ENCODE measurements at regions not wholly inside any gene's neighbourhood (a gene's known extent, or its start where the extent isn't known, plus 50 kb on each side); places are given as distances from the start of the nearest gene placed in this dataset.

DNA sequence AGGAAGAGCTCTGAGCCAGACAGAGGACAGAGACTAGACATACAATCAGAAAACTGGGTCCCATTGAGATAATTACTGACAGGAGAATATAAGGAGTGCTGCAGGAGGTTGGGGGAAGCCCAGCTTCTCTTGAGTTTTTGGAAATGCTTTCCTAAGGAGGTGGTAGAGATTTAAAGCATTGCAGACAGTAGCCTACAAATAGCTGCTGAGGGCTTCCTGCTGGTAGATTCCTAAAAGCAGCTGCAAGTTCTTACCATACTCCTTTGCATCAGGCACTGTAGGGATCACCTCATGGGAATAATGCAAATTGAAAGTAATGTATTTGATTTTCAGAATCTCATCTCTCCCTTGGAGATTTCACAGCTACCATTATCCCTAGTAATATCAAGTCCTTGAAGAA, 902.6 kb upstream of the GCFC2 start:
- no peak for DNase-seq
- Histone ChIP-seq H3K9me3 (ENCODE audit: insufficient read depth, low read length, severe bottlenecking) (no peaks in the 10 kb centered on the region), H3K27me3 (ENCODE audit: insufficient read depth, low read length, poor library complexity) (no peaks in the 10 kb centered on the region), H3K4me3 (ENCODE audit: low read depth in 1 of 2, low read length in 2 of 2) (no peak overlapping the region), H3K4me2 (ENCODE audit: insufficient read depth, low read length) (no peak overlapping the region), H3K4me1 (ENCODE audit: insufficient read depth, low read length) (no peaks in the 10 kb centered on the region), H3K9ac (ENCODE audit: low read depth, low read length) (no peak overlapping the region), H3K36me3 (ENCODE audit: insufficient read depth, low read length) (no peaks in the 10 kb centered on the region), H4K20me1 (ENCODE audit: insufficient read depth, low read length) (no peaks in the 10 kb centered on the region), H3K79me2 (ENCODE audit: insufficient read depth, low read length) (no peaks in the 10 kb centered on the region), H3K27ac (ENCODE audit: low read length) (no peak overlapping the region), H2AFZ (ENCODE audit: low read depth, low read length) (no peak overlapping the region)
- TF ChIP-seq, protein P1, sequence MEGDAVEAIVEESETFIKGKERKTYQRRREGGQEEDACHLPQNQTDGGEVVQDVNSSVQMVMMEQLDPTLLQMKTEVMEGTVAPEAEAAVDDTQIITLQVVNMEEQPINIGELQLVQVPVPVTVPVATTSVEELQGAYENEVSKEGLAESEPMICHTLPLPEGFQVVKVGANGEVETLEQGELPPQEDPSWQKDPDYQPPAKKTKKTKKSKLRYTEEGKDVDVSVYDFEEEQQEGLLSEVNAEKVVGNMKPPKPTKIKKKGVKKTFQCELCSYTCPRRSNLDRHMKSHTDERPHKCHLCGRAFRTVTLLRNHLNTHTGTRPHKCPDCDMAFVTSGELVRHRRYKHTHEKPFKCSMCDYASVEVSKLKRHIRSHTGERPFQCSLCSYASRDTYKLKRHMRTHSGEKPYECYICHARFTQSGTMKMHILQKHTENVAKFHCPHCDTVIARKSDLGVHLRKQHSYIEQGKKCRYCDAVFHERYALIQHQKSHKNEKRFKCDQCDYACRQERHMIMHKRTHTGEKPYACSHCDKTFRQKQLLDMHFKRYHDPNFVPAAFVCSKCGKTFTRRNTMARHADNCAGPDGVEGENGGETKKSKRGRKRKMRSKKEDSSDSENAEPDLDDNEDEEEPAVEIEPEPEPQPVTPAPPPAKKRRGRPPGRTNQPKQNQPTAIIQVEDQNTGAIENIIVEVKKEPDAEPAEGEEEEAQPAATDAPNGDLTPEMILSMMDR (IDR thresholded peaks at IDR 0.05; ENCODE audit: borderline replicate concordance, extremely low read depth, low read length, poor library complexity, severe bottlenecking): no peak
- no peak for TF ChIP-seq EZH2 (IDR thresholded peaks at IDR 0.05; ENCODE audit: borderline replicate concordance, low read depth, low read length, severe bottlenecking)
- ATAC-seq (ENCODE audit: insufficient read depth, low read depth): no peak

DNA sequence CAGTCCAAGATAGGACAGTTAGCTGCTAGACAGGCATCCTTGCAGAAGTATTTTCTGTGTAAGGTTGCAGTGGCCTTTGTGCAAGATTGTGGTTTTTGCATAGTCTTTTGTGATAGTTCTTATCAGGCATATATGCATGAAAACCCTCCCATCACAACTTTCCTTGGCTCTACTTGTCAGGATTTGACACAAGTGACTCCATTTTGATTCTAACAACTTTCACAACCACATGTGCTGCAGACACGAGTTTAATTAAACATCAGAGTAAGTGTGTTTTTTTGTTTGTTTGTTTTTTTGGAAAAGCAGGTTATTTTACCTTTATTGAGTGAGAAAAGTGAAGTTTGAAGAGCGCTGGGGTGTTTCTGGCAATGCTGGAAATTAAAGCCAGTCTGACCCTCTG, 902.0 kb upstream of the GCFC2 start:
- Histone ChIP-seq H3K9ac (ENCODE audit: low read depth, low read length) (no peak overlapping the region), H3K27me3 (ENCODE audit: insufficient read depth, low read length, poor library complexity) (no peaks in the 10 kb centered on the region), H3K27ac (ENCODE audit: low read length) (no peak overlapping the region), H3K9me3 (ENCODE audit: insufficient read depth, low read length, severe bottlenecking) (no peaks in the 10 kb centered on the region), H4K20me1 (ENCODE audit: insufficient read depth, low read length) (no peaks in the 10 kb centered on the region), H3K36me3 (ENCODE audit: insufficient read depth, low read length) (no peaks in the 10 kb centered on the region), H3K79me2 (ENCODE audit: insufficient read depth, low read length) (no peaks in the 10 kb centered on the region), H3K4me1 (ENCODE audit: insufficient read depth, low read length) (no peaks in the 10 kb centered on the region), H2AFZ (ENCODE audit: low read depth, low read length) (no peak overlapping the region), H3K4me2 (ENCODE audit: insufficient read depth, low read length) (no peak overlapping the region), H3K4me3 (ENCODE audit: low read depth in 1 of 2, low read length in 2 of 2) (no peak overlapping the region)
- DNase-seq (no peak), ATAC-seq (ENCODE audit: insufficient read depth, low read depth) (no peak)
- no peak for TF ChIP-seq EZH2 (IDR thresholded peaks at IDR 0.05; ENCODE audit: borderline replicate concordance, low read depth, low read length, severe bottlenecking)
- TF ChIP-seq, protein P1 (IDR thresholded peaks at IDR 0.05; ENCODE audit: borderline replicate concordance, extremely low read depth, low read length, poor library complexity, severe bottlenecking): no peak

DNA sequence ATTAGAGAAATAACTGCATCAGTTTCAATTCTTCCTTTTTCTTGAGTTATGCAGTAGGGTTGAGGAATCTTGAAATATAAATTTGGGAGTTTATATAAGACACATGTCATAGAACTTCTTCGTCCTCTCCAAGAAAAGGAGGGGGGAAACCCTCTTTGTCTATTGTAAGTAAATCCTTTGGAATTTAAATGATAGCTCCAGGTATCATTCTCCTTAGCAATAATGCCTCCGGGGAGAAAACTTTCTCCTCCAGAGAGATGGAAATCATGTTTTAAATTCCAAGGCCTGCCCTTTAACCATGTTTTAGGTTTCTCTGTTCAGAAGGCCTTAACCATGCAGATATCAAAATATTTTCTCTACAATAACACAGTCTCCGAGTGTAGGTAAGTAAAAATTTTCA, 899.7 kb upstream of the GCFC2 start:
- ATAC-seq (ENCODE audit: insufficient read depth, low read depth) (no peak), DNase-seq (no peak)
- Histone ChIP-seq H3K4me3 (ENCODE audit: low read depth in 1 of 2, low read length in 2 of 2) (no peak overlapping the region), H3K4me1 (ENCODE audit: insufficient read depth, low read length) (no peaks in the 10 kb centered on the region), H3K4me2 (ENCODE audit: insufficient read depth, low read length) (no peak overlapping the region), H3K36me3 (ENCODE audit: insufficient read depth, low read length) (no peaks in the 10 kb centered on the region), H4K20me1 (ENCODE audit: insufficient read depth, low read length) (no peaks in the 10 kb centered on the region), H2AFZ (ENCODE audit: low read depth, low read length) (no peak overlapping the region), H3K27me3 (ENCODE audit: insufficient read depth, low read length, poor library complexity) (no peaks in the 10 kb centered on the region), H3K9ac (ENCODE audit: low read depth, low read length) (no peak overlapping the region), H3K79me2 (ENCODE audit: insufficient read depth, low read length) (no peaks in the 10 kb centered on the region), H3K27ac (ENCODE audit: low read length) (no peak overlapping the region), H3K9me3 (ENCODE audit: insufficient read depth, low read length, severe bottlenecking) (no peaks in the 10 kb centered on the region)
- TF ChIP-seq, protein P1 (IDR thresholded peaks at IDR 0.05; ENCODE audit: borderline replicate concordance, extremely low read depth, low read length, poor library complexity, severe bottlenecking): no peak
- TF ChIP-seq EZH2 (IDR thresholded peaks at IDR 0.05; ENCODE audit: borderline replicate concordance, low read depth, low read length, severe bottlenecking): no peak
